ENCODE measurements at regions not wholly inside any gene's neighbourhood (a gene's known extent, or its start where the extent isn't known, plus 50 kb on each side); places are given as distances from the start of the nearest gene placed in this dataset.

DNA sequence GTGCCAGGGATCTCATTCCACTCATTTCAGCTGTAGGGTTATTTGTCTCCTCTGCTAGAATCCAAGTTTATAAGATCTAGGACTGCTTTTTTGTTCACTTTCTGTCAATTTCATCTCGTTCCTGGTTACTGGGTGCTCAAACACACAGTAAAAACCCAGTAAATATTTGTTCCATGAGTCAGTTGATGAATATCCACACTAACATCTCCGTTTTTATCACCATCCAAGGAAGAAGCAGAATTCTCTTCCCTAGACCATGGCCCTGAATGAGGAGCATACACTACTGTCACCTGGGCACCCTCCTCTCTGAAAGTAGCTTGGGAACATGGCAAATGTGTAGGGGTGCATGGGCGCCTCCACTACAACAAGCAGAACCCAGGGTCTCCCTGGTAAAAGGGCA is 390.8 kb downstream of the FOXO1 start:
- Histone ChIP-seq H3K27me3 (ENCODE audit: control insufficient read depth, insufficient read depth, low read length) (no peaks in the 10 kb centered on the region), H3K4me3 (ENCODE audit: low read depth, low read length) (no peak overlapping the region), H3K36me3 (ENCODE audit: control insufficient read depth, insufficient read depth, low read length) (no peaks in the 10 kb centered on the region)
- DNase-seq (ENCODE audit: low read depth), result no peak
- TF ChIP-seq, protein P1, sequence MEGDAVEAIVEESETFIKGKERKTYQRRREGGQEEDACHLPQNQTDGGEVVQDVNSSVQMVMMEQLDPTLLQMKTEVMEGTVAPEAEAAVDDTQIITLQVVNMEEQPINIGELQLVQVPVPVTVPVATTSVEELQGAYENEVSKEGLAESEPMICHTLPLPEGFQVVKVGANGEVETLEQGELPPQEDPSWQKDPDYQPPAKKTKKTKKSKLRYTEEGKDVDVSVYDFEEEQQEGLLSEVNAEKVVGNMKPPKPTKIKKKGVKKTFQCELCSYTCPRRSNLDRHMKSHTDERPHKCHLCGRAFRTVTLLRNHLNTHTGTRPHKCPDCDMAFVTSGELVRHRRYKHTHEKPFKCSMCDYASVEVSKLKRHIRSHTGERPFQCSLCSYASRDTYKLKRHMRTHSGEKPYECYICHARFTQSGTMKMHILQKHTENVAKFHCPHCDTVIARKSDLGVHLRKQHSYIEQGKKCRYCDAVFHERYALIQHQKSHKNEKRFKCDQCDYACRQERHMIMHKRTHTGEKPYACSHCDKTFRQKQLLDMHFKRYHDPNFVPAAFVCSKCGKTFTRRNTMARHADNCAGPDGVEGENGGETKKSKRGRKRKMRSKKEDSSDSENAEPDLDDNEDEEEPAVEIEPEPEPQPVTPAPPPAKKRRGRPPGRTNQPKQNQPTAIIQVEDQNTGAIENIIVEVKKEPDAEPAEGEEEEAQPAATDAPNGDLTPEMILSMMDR (IDR thresholded peaks at IDR 0.05; ENCODE audit: insufficient read depth, low read length, poor library complexity, severe bottlenecking), result no peak

DNA sequence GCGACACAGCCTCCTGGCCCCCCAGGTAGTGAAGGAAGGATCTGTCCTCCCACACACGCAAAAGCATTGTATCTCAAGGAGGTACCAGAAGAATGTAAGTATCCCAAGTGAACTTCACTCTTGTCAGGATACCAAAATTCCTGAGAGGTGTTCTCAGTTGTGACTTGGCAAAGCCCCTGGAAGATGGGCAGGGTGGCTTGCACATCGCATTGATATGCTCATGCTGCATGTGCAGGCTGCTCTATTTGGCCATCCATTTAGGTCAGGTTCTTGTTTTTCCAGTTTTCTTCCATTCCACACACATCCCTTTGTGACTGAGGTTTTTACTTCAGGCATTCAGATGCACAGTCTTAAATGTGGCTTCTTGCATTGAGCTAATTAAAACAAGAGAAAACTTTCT is 382.8 kb downstream of the FOXO1 start:
- Histone ChIP-seq H3K36me3 (ENCODE audit: control insufficient read depth, insufficient read depth, low read length) (no peaks in the 10 kb centered on the region), H3K27me3 (ENCODE audit: control insufficient read depth, insufficient read depth, low read length) (no peaks in the 10 kb centered on the region), H3K4me3 (ENCODE audit: low read depth, low read length) (no peak overlapping the region)
- DNase-seq (ENCODE audit: low read depth), result no peak
- TF ChIP-seq, protein P1 (IDR thresholded peaks at IDR 0.05; ENCODE audit: insufficient read depth, low read length, poor library complexity, severe bottlenecking), result no peak

DNA sequence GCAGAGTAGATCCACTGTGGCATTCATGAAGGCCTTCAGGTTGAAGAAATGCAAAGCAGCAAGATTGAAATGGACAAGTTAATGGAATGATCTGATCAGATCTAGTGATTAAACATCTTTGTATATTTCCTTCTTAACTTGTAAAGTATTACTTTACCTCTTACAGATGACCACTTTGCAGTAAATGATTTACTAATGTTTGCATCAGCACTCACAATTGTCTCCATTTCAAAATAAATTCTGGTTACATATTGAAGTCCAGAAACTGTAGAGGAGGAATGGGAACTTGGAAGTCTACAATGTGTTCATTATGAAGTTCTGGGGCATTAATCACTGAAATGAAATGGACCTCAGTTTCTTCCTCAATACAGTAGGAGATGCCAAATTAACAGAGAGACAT is 380.8 kb downstream of the FOXO1 start:
- TF ChIP-seq, protein P1 (IDR thresholded peaks at IDR 0.05; ENCODE audit: insufficient read depth, low read length, poor library complexity, severe bottlenecking), result no peak
- Histone ChIP-seq H3K36me3 (ENCODE audit: control insufficient read depth, insufficient read depth, low read length) (no peaks in the 10 kb centered on the region), H3K4me3 (ENCODE audit: low read depth, low read length) (no peak overlapping the region), H3K27me3 (ENCODE audit: control insufficient read depth, insufficient read depth, low read length) (no peaks in the 10 kb centered on the region)
- DNase-seq (ENCODE audit: low read depth), result no peak

DNA sequence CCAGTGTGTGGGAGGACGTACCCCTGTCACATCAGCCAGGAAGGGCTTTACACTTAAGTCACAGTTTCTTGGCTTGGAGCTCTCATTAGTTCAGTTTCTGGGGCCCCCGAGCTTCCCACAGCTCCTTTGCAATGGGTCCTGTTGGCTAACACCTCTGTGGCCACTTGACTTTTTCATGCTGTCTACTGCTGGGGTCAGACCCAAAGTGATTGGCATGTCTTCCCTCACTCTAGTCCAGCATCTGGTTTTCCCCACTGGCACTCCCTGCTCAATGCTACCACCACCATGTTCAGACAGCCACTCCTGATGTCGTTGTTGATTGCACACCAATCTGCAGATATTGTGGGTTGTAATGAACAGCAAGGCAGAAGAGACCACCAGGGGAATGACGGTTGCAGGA is 379.0 kb downstream of the FOXO1 start:
- Histone ChIP-seq H3K36me3 (ENCODE audit: control insufficient read depth, insufficient read depth, low read length) (no peaks in the 10 kb centered on the region), H3K27me3 (ENCODE audit: control insufficient read depth, insufficient read depth, low read length) (no peaks in the 10 kb centered on the region), H3K4me3 (ENCODE audit: low read depth, low read length) (no peak overlapping the region)
- TF ChIP-seq, protein P1 (IDR thresholded peaks at IDR 0.05; ENCODE audit: insufficient read depth, low read length, poor library complexity, severe bottlenecking), result no peak
- DNase-seq (ENCODE audit: low read depth), result no peak

DNA sequence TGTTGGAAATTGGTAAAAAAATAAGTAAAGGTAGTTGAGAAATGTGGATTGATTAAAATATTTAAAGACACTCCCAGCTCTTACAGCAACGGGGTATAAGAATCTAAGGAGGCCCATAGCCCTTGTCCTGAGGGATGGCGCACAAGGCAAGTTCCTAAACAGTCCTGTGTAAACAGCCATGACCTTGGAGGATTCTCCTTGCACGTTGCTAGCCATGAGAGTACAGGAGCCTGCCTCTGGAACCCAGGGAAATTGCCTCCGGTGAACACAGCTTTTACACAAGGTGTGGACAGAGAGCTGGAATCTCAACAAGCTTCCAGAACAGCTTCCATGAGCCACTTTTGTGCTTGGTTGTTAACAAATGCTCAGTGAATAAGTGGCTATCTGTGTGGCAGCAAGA is 378.2 kb downstream of the FOXO1 start:
- H3K36me3 ChIP-seq (ENCODE audit: control insufficient read depth, insufficient read depth, low read length), result no peaks in the 10 kb centered on the region
- no peaks in the 10 kb centered on the region for H3K27me3 ChIP-seq (ENCODE audit: control insufficient read depth, insufficient read depth, low read length)
- no peak overlapping the region for H3K4me3 ChIP-seq (ENCODE audit: low read depth, low read length)
- no peak for DNase-seq (ENCODE audit: low read depth)
- TF ChIP-seq, protein P1 (IDR thresholded peaks at IDR 0.05; ENCODE audit: insufficient read depth, low read length, poor library complexity, severe bottlenecking), result no peak

DNA sequence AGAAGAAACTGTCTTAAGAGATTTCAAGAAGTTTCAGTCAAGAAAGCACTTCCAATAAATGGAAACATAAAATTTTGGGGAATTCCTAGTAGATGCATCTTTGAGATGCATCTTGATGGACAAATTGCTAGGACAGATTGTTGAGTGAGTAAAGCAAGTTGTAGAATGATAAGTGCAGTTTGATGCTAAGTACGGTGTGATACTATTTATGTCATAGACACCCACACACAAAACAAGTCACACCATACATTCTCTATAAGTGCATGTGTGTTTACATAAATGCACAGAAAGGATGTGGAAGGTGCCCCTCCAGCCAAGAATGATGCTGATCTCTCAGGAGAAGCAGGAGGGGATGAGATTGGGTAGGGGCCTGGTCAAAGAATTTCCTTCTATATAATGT is 375.7 kb downstream of the FOXO1 start:
- no peak for DNase-seq (ENCODE audit: low read depth)
- no peaks in the 10 kb centered on the region for H3K27me3 ChIP-seq (ENCODE audit: control insufficient read depth, insufficient read depth, low read length)
- TF ChIP-seq, protein P1 (IDR thresholded peaks at IDR 0.05; ENCODE audit: insufficient read depth, low read length, poor library complexity, severe bottlenecking), result no peak
- no peaks in the 10 kb centered on the region for H3K36me3 ChIP-seq (ENCODE audit: control insufficient read depth, insufficient read depth, low read length)
- H3K4me3 ChIP-seq (ENCODE audit: low read depth, low read length), result no peak overlapping the region

Data from kidney epithelial cell (primary cell).